ENCODE measurements at regions not wholly inside any gene's neighbourhood (a gene's known extent, or its start where the extent isn't known, plus 50 kb on each side); places are given as distances from the start of the nearest gene placed in this dataset.
"Not testable (repeated sequence)": the region's sequence is repeated elsewhere in the genome, so short reads cannot be mapped to it uniquely, and the experiment has no call there.

DNA sequence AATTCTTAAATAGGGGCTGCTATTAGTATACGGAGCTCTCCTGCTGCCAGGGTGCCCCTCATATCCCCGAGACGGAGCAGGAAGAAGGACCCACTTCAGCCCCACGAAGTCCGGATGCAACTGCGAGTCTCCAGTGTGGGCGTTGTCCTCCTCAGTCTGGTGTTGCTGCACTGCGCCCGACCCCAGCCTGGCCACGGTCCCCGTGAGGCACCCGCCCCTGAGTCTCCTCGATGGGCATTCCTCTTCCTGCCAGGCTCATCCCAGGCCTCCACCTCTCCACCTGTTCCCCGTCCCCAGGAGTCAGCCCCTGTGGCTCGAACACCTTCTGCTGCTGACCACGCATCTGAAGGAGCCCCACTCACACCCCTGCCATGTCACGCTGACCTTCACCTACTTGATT is 68.1 kb upstream of the SFSWAP start:
- Histone ChIP-seq H3K4me3 (ENCODE audit: low read depth, low read length, poor library complexity, severe bottlenecking) (no peak overlapping the region), H3K27me3 (replicated peaks; ENCODE audit: insufficient read depth, low read depth, low read length, poor library complexity) (no peaks in the 10 kb centered on the region), H3K27ac (ENCODE audit: low read depth, low read length, poor library complexity, severe bottlenecking) (no peak overlapping the region), H3K36me3 (ENCODE audit: insufficient read depth, low read length, poor library complexity, severe bottlenecking) (no peaks in the 10 kb centered on the region), H3K4me1 (ENCODE audit: insufficient read depth, low read length, poor library complexity, severe bottlenecking) (no peaks in the 10 kb centered on the region), H3K9me3 (ENCODE audit: low read depth, low read length, poor library complexity, severe bottlenecking) (no peaks in the 10 kb centered on the region)
- intact Hi-C loops (cut with micrococcal nuclease; ENCODE audit: unreplicated experiment): no loop called here
- CTCF ChIA-PET: no interaction called here
- POLR2A ChIA-PET (ENCODE audit: low non-redundant PET): interaction anchor here (0.6 kb wide), 1 partner anchor 340 kb away, joined by 3 read pairs; no protein-coding TSS in a partner anchor
- TF ChIP-seq, protein P1, sequence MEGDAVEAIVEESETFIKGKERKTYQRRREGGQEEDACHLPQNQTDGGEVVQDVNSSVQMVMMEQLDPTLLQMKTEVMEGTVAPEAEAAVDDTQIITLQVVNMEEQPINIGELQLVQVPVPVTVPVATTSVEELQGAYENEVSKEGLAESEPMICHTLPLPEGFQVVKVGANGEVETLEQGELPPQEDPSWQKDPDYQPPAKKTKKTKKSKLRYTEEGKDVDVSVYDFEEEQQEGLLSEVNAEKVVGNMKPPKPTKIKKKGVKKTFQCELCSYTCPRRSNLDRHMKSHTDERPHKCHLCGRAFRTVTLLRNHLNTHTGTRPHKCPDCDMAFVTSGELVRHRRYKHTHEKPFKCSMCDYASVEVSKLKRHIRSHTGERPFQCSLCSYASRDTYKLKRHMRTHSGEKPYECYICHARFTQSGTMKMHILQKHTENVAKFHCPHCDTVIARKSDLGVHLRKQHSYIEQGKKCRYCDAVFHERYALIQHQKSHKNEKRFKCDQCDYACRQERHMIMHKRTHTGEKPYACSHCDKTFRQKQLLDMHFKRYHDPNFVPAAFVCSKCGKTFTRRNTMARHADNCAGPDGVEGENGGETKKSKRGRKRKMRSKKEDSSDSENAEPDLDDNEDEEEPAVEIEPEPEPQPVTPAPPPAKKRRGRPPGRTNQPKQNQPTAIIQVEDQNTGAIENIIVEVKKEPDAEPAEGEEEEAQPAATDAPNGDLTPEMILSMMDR (conservative IDR thresholded peaks at IDR 0.05; ENCODE audit: low read depth, low read length): no peak
- no peak for TF ChIP-seq EZH2 (IDR thresholded peaks at IDR 0.05; ENCODE audit: borderline replicate concordance, low read depth, low read length, poor library complexity, severe bottlenecking)
- no peak for DNase-seq (ENCODE audit: low spot score)
- no TSS peak for BruUV-seq (replicated peaks)

DNA sequence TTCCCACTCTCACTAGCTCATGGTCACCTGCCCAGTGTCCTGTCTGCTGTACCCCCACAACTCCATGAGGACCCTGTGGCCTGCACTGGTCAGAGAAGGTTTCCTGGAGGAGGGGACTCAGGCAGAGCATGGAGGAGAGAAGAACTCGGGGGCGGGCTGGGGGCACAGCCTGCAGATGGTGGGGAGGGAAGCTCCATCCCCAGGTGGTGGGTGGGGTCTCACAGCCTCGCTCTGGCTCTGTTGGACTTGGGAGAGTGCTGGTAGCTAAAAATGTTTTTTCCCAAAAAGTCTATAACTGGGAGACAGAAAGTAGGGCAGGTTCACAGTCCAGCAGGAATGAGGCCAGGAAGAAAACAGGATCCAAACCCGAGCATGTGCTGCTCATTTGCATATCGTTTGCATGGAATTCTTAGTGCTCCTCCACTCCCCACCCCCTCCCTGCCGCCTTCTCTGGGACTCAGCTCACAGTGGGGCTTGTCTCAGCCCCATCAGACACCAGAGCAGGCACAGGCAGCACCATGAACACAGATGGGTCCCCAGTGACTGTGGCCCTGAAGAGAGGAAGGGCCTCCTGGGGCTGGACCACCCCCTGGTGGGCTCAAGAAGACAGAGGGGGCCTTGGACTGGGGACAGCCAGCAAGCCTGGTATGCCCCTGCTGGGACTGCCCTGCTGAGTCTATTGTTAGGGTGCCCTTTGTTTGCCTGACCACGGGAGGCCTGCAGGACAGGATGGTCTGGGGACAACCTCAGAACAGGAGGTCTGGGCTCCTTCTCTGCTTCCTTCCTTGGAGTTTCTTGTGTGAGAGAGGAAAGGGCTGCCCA is 67.0 kb upstream of the SFSWAP start:
- TF ChIP-seq, protein P1 (conservative IDR thresholded peaks at IDR 0.05; ENCODE audit: low read depth, low read length): no peak
- TF ChIP-seq EZH2 (IDR thresholded peaks at IDR 0.05; ENCODE audit: borderline replicate concordance, low read depth, low read length, poor library complexity, severe bottlenecking): no peak
- Histone ChIP-seq H3K9me3 (ENCODE audit: low read depth, low read length, poor library complexity, severe bottlenecking) (no peaks in the 10 kb centered on the region), H3K36me3 (ENCODE audit: insufficient read depth, low read length, poor library complexity, severe bottlenecking) (no peaks in the 10 kb centered on the region), H3K4me1 (ENCODE audit: insufficient read depth, low read length, poor library complexity, severe bottlenecking) (no peaks in the 10 kb centered on the region), H3K27me3 (replicated peaks; ENCODE audit: insufficient read depth, low read depth, low read length, poor library complexity) (no peaks in the 10 kb centered on the region), H3K27ac (ENCODE audit: low read depth, low read length, poor library complexity, severe bottlenecking) (no peak overlapping the region), H3K4me3 (ENCODE audit: low read depth, low read length, poor library complexity, severe bottlenecking) (no peak overlapping the region)
- intact Hi-C loops (cut with micrococcal nuclease; ENCODE audit: unreplicated experiment): no loop called here
- DNase-seq (ENCODE audit: low spot score): no peak
- ChIA-PET CTCF (interaction anchor here (0.6 kb wide), 1 partner anchor 495 kb away, joined by 3 read pairs; no protein-coding TSS in a partner anchor), POLR2A (ENCODE audit: low non-redundant PET) (interaction anchor here (0.6 kb wide), 1 partner anchor 339 kb away, joined by 3 read pairs; no protein-coding TSS in a partner anchor)
- no TSS peak for BruUV-seq (replicated peaks)

DNA sequence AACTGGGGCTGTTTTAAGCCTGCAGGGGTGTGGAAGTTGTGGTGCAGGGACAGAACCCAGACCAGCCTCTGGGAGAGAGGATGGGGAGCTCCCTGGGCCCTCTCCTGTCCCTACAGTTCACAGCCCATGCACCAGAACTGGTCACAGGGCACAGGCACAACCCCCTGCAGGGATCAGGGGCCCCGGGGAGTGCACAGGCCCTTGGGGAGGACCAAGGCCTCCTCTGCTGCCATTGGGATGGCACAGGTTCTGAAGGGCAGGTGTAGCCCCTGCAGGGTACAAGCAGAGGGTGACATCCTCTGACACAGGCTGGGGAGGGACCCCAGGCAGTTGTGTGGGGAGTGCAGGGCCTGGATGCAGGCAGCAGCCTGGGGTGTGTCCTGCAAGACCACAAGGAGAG is 66.4 kb upstream of the SFSWAP start:
- ChIA-PET CTCF (no interaction called here), POLR2A (ENCODE audit: low non-redundant PET) (no interaction called here)
- Histone ChIP-seq H3K27ac (ENCODE audit: low read depth, low read length, poor library complexity, severe bottlenecking) (no peak overlapping the region), H3K36me3 (ENCODE audit: insufficient read depth, low read length, poor library complexity, severe bottlenecking) (no peaks in the 10 kb centered on the region), H3K9me3 (ENCODE audit: low read depth, low read length, poor library complexity, severe bottlenecking) (no peaks in the 10 kb centered on the region), H3K4me3 (ENCODE audit: low read depth, low read length, poor library complexity, severe bottlenecking) (no peak overlapping the region), H3K27me3 (replicated peaks; ENCODE audit: insufficient read depth, low read depth, low read length, poor library complexity) (no peaks in the 10 kb centered on the region), H3K4me1 (ENCODE audit: insufficient read depth, low read length, poor library complexity, severe bottlenecking) (no peaks in the 10 kb centered on the region)
- intact Hi-C loops (cut with micrococcal nuclease; ENCODE audit: unreplicated experiment): no loop called here
- DNase-seq (ENCODE audit: low spot score): no peak
- BruUV-seq (replicated peaks): no TSS peak
- TF ChIP-seq EZH2 (IDR thresholded peaks at IDR 0.05; ENCODE audit: borderline replicate concordance, low read depth, low read length, poor library complexity, severe bottlenecking): no peak
- TF ChIP-seq, protein P1 (conservative IDR thresholded peaks at IDR 0.05; ENCODE audit: low read depth, low read length): no peak

DNA sequence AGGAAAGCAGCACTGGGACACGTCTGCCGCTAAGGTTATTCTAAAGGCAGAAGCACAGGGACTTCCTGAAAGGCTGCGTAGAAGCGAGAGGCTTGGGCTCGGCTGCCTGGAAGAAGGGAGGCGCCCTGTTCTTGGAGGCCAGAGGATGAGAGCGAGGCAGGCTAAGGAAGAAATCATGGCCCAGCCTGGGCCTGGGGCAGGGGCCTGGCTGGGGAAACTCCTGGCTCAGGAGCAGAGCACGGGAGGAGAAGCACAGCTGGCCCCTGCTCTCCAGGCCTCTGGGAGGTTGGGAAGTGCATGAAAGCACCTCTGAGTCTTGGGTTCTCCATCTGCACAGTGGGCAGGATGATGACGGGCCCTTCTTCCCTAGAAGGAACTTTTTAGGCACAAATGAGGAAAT is 66.0 kb upstream of the SFSWAP start:
- H3K4me3 ChIP-seq (ENCODE audit: low read depth, low read length, poor library complexity, severe bottlenecking); H3K27ac ChIP-seq (ENCODE audit: low read depth, low read length, poor library complexity, severe bottlenecking); H3K4me1 ChIP-seq (ENCODE audit: insufficient read depth, low read length, poor library complexity, severe bottlenecking); BruUV-seq (replicated peaks); POLR2A ChIA-PET (ENCODE audit: low non-redundant PET); DNase-seq (ENCODE audit: low spot score); H3K27me3 ChIP-seq (replicated peaks; ENCODE audit: insufficient read depth, low read depth, low read length, poor library complexity); CTCF ChIA-PET; intact Hi-C loops (cut with micrococcal nuclease; ENCODE audit: unreplicated experiment); H3K36me3 ChIP-seq (ENCODE audit: insufficient read depth, low read length, poor library complexity, severe bottlenecking); H3K9me3 ChIP-seq (ENCODE audit: low read depth, low read length, poor library complexity, severe bottlenecking): not testable (repeated sequence)

DNA sequence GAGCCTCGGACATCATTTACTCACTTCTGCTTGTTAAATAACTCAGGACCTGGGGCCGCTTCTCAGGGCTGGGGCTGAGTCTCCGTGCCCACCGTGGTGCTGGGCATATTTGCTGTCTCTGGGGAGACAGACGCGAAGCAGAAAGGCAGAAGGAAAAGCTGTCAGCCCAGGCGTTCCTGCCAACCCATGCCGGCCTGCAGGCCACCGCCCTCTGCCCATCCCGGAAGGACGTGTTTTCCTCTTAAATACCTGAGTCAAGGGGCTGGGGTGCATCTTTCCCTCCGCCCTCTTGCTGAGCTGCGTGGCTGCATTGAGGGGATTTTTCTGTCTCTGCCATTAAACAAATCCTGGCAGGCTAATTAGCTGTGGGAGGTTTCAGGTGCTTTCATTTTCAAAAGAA is 65.3 kb upstream of the SFSWAP start:
- DNase-seq (ENCODE audit: low spot score); CTCF ChIA-PET; H3K27ac ChIP-seq (ENCODE audit: low read depth, low read length, poor library complexity, severe bottlenecking); intact Hi-C loops (cut with micrococcal nuclease; ENCODE audit: unreplicated experiment); BruUV-seq (replicated peaks); H3K9me3 ChIP-seq (ENCODE audit: low read depth, low read length, poor library complexity, severe bottlenecking); H3K4me3 ChIP-seq (ENCODE audit: low read depth, low read length, poor library complexity, severe bottlenecking); H3K27me3 ChIP-seq (replicated peaks; ENCODE audit: insufficient read depth, low read depth, low read length, poor library complexity); POLR2A ChIA-PET (ENCODE audit: low non-redundant PET); H3K4me1 ChIP-seq (ENCODE audit: insufficient read depth, low read length, poor library complexity, severe bottlenecking); H3K36me3 ChIP-seq (ENCODE audit: insufficient read depth, low read length, poor library complexity, severe bottlenecking): not testable (repeated sequence)
